GM12878 (cell line): ENCODE measurements at regions not wholly inside any gene's neighbourhood (a gene's known extent, or its start where the extent isn't known, plus 50 kb on each side); places are given as distances from the start of the nearest gene placed in this dataset.

Experiments
- ATAC-seq: fragments of 200-7000 bp; cut with Tn5 transposase; 3 replicates; pipeline ENCODE4 v1.9.1; 2020; ENCODE audit warnings: mild to moderate bottlenecking, moderate library complexity
- BruUV-seq: library from RNA; stranded (reverse); fragments of 400-500 nt; replicated peaks from 2 replicates; lab custom pipeline; 2021; lab: Mats Ljungman, UMichigan
- CTCF ChIA-PET: fragments of 300-600 bp; sonication (Branson Sonifier 250); formaldehyde crosslinking; extraction: SDS; loops from one replicate; lab custom pipeline; 2021; ENCODE audit warnings: inconsistent platforms; lab: Yijun Ruan, JAX
- POLR2A ChIA-PET: fragments of 350-600 bp; formaldehyde crosslinking; extraction: SDS; loops from one replicate; lab custom pipeline; 2021; ENCODE audit warnings: inconsistent platforms; lab: Charles Lee
- RAD21 ChIA-PET: fragments of 300-600 bp; sonication (Branson Sonifier 250); formaldehyde crosslinking; loops from one replicate; lab custom pipeline; 2023; ENCODE audit warnings: antibody characterized with exemption; ENCODE audit not compliant: unreplicated experiment; lab: Charles Lee
- SMC1A ChIA-PET: fragments of 300-600 bp; sonication (Branson Sonifier 250); formaldehyde crosslinking; loops from one replicate; lab custom pipeline; 2023; ENCODE audit not compliant: unreplicated experiment, uncharacterized antibody; lab: Charles Lee
- DNase-seq: peaks from one replicate; pipeline ENCODE4 v3.0.0-alpha.2; 2011; ENCODE audit warnings: low read depth, low spot score
- FAIRE-seq: peaks from 3 replicates; lab custom pipeline; 2011; peaks lifted over from hg19 to GRCh38; lab: Jason Lieb, UNC
- H2AFZ ChIP-seq: 2 replicates; pipeline ENCODE4 v1.6.0; 2011; ENCODE audit warnings: low read depth, low read length, control low read depth; ENCODE audit not compliant: control insufficient read depth
- H3K27ac ChIP-seq: 2 replicates; pipeline ENCODE4 v1.5.1; 2011; ENCODE audit warnings: control low read depth; ENCODE audit not compliant: control insufficient read depth, insufficient read depth
- H3K27me3 ChIP-seq, 2 experiments: replicated peaks in 1 of 2; 2 replicates each; pipeline versions ENCODE4 v1.6.0 to v1.6.1; 2011; ENCODE audit warnings: low read length in 1 of 2; ENCODE audit not compliant: control insufficient read depth in 2 of 2, insufficient read depth in 2 of 2
- H3K36me3 ChIP-seq, 2 experiments: 2 replicates each; pipeline ENCODE4 v1.5.1; 2011; ENCODE audit warnings: low read length in 1 of 2; ENCODE audit not compliant: control insufficient read depth in 2 of 2, insufficient read depth in 2 of 2
- H3K4me1 ChIP-seq: 2 replicates; pipeline ENCODE4 v1.6.1; 2011; ENCODE audit warnings: mild to moderate bottlenecking, low read length, moderate library complexity, mixed read lengths; ENCODE audit not compliant: control insufficient read depth, insufficient read depth
- H3K4me2 ChIP-seq: 2 replicates; pipeline ENCODE4 v1.6.0; 2011; ENCODE audit warnings: control low read depth; ENCODE audit not compliant: control insufficient read depth, insufficient read depth
- H3K4me3 ChIP-seq: fragments of 200-600 bp; sonication (generic); 2 replicates; pipeline ENCODE4 v1.5.1; 2016
- H3K79me2 ChIP-seq: 2 replicates; pipeline ENCODE4 v1.6.0; 2011; ENCODE audit warnings: low read length; ENCODE audit not compliant: control insufficient read depth, insufficient read depth
- H3K9ac ChIP-seq: 2 replicates; pipeline ENCODE4 v1.8.0; 2011; ENCODE audit warnings: low read length, control low read depth, mixed read lengths; ENCODE audit not compliant: control insufficient read depth, insufficient read depth
- H3K9me3 ChIP-seq: replicated peaks from 3 replicates; pipeline ENCODE4 v1.5.1; 2011; ENCODE audit warnings: mild to moderate bottlenecking, low read length; ENCODE audit not compliant: control insufficient read depth, insufficient read depth
- H4K20me1 ChIP-seq: 2 replicates; pipeline ENCODE4 v1.6.0; 2011; ENCODE audit not compliant: control insufficient read depth, insufficient read depth
- BACH1 ChIP-seq: fragments of 450-650 bp; IDR thresholded peaks from 2 replicates; pipeline ENCODE4 v1.6.1; 2017; ENCODE audit warnings: mild to moderate bottlenecking, borderline replicate concordance
- CREM ChIP-seq: IDR thresholded peaks from 2 replicates; pipeline ENCODE4 v1.6.1; 2014; ENCODE audit warnings: antibody characterized with exemption, low read depth
- GABPA ChIP-seq: IDR thresholded peaks from 2 replicates; pipeline ENCODE4 v1.6.1; 2014; ENCODE audit warnings: antibody characterized with exemption, low read depth, mild to moderate bottlenecking, inconsistent platforms
- IKZF2 ChIP-seq, 2 experiments: fragments of 450-650 bp; IDR thresholded peaks; 2 replicates each; pipeline ENCODE4 v1.6.1; 2017; ENCODE audit warnings: mild to moderate bottlenecking in 2 of 2, moderate library complexity in 2 of 2
- MXI1 ChIP-seq: fragments of 150-350 bp; IDR thresholded peaks from 2 replicates; pipeline ENCODE4 v1.6.1; 2011; ENCODE audit warnings: low read depth, mild to moderate bottlenecking, inconsistent platforms, low read length, improper control_type of control experiment
- RB1 ChIP-seq: fragments of 450-650 bp; formaldehyde crosslinking; IDR thresholded peaks from 2 replicates; pipeline ENCODE4 v1.6.1; 2017; ENCODE audit warnings: mild to moderate bottlenecking, borderline replicate concordance
- SREBF2 ChIP-seq: IDR thresholded peaks from 2 replicates; pipeline ENCODE4 v1.6.1; 2012; ENCODE audit warnings: mild to moderate bottlenecking, low read length
- STAT1 ChIP-seq: fragments of 450-650 bp; conservative IDR thresholded peaks from 2 replicates; pipeline ENCODE4 v1.6.1; 2014; ENCODE audit warnings: antibody characterized with exemption, mild to moderate bottlenecking
- YY1 ChIP-seq: IDR thresholded peaks from 2 replicates; pipeline ENCODE4 v1.6.1; 2011; ENCODE audit warnings: low read depth, mild to moderate bottlenecking, low read length
- ZNF207 ChIP-seq: fragments of 450-650 bp; IDR thresholded peaks from 2 replicates; pipeline ENCODE4 v1.6.1; 2014; ENCODE audit warnings: antibody characterized with exemption, mild to moderate bottlenecking, borderline replicate concordance
- ZNF217 ChIP-seq: fragments of 450-650 bp; IDR thresholded peaks from 2 replicates; pipeline ENCODE4 v1.6.1; 2017; ENCODE audit warnings: antibody characterized with exemption, mild to moderate bottlenecking
- ZNF384 ChIP-seq: IDR thresholded peaks from 2 replicates; pipeline ENCODE4 v1.6.1; 2012; ENCODE audit warnings: low read depth, mild to moderate bottlenecking, low read length, improper control_type of control experiment, borderline replicate concordance
- ZNF622 ChIP-seq: fragments of 450-650 bp; IDR thresholded peaks from 2 replicates; pipeline ENCODE4 v1.6.1; 2017; ENCODE audit warnings: mild to moderate bottlenecking, inconsistent platforms
- WGBS: methylation state at CpG from one replicate; pipeline ENCODE4 v1.1.6; 2016; ENCODE audit warnings: low lambda C conversion rate; ENCODE audit not compliant: insufficient replicate concordance, insufficient coverage; ENCODE audit errors: missing lambda C conversion rate; 5-methylcytosine and 5-hydroxymethylcytosine counted together
- in situ Hi-C: fragments of 300-500 bp; cut with MboI; formaldehyde crosslinking; loops from 9 replicates; pipeline ENCODE4 v1.14.3; 2018; ENCODE audit warnings: mixed read lengths
- intact Hi-C: fragments of 100-400 bp; cut with micrococcal nuclease; formaldehyde crosslinking; loops from one replicate; pipeline ENCODE4 v1.14.2; 2022; ENCODE audit not compliant: unreplicated experiment
- TF ChIP-seq, protein P1 (sequence below): IDR thresholded peaks from 2 replicates; pipeline ENCODE4 v1.6.1; 2012; ENCODE audit warnings: low read depth, low read length, improper control_type of control experiment
- TF ChIP-seq, protein P2 (sequence below): fragments of 450-650 bp; IDR thresholded peaks from 2 replicates; pipeline ENCODE4 v1.6.1; 2017; ENCODE audit warnings: mild to moderate bottlenecking, moderate library complexity
- TF ChIP-seq, protein P3 (sequence below): fragments of 450-650 bp; IDR thresholded peaks from 2 replicates; pipeline ENCODE4 v1.6.1; 2017; ENCODE audit warnings: low read depth, mild to moderate bottlenecking, moderate library complexity
- TF ChIP-seq, protein P4 (sequence below): fragments of 450-650 bp; IDR thresholded peaks from 2 replicates; pipeline ENCODE4 v1.6.1; 2017; ENCODE audit warnings: borderline replicate concordance

DNA sequence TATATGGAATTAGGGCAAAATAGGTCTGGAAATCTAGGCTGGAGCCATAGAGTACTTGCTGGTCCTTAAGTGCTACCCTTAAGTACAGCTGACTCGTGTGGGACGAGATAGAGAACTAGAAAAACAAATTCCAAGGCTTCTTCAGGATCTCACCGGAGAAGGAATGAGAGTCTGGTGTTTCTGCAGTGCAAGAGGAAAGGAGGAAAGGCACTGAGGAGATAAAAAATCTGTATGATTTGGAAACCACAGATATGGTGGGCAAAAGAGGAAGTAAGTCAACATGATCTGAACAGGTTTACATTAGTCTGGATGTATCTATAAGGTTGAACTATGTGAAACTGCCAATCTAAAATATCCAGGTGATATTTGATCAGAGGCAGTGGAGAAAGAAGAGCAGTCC is 134.4 kb upstream of the SOX5 start:
- Histone ChIP-seq H3K4me1 (no peaks in the 10 kb centered on the region), H3K36me3 (no peaks in the 10 kb centered on the region), H3K9ac (no peak overlapping the region), H4K20me1 (no peaks in the 10 kb centered on the region), H3K27ac (no peak overlapping the region), H3K9me3 (no peaks in the 10 kb centered on the region), H3K79me2 (no peaks in the 10 kb centered on the region), H3K4me3 (no peak overlapping the region), H2AFZ (no peak overlapping the region), H3K27me3 (no peaks in the 10 kb centered on the region), H3K4me2 (no peak overlapping the region)
- ATAC-seq, result peak; percentile 58
- in situ Hi-C loops, result no loop called here
- 24% methylated on average over 3 of the region's 3 CpGs for WGBS
- no peak for DNase-seq
- BruUV-seq, result no TSS peak
- TF ChIP-seq GABPA (no peak), ZNF622 (no peak), BACH1 (no peak), CREM (no peak), RB1 (no peak), IKZF2 (IDR thresholded peaks at IDR 0.05) (no peak), ZNF207 (no peak), ZNF384 (no peak), YY1 (no peak), MXI1 (no peak), SREBF2 (no peak), ZNF217 (no peak), STAT1 (no peak)
- TF ChIP-seq, protein P1, sequence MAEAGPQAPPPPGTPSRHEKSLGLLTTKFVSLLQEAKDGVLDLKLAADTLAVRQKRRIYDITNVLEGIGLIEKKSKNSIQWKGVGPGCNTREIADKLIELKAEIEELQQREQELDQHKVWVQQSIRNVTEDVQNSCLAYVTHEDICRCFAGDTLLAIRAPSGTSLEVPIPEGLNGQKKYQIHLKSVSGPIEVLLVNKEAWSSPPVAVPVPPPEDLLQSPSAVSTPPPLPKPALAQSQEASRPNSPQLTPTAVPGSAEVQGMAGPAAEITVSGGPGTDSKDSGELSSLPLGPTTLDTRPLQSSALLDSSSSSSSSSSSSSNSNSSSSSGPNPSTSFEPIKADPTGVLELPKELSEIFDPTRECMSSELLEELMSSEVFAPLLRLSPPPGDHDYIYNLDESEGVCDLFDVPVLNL, result no peak
- TF ChIP-seq, protein P2, sequence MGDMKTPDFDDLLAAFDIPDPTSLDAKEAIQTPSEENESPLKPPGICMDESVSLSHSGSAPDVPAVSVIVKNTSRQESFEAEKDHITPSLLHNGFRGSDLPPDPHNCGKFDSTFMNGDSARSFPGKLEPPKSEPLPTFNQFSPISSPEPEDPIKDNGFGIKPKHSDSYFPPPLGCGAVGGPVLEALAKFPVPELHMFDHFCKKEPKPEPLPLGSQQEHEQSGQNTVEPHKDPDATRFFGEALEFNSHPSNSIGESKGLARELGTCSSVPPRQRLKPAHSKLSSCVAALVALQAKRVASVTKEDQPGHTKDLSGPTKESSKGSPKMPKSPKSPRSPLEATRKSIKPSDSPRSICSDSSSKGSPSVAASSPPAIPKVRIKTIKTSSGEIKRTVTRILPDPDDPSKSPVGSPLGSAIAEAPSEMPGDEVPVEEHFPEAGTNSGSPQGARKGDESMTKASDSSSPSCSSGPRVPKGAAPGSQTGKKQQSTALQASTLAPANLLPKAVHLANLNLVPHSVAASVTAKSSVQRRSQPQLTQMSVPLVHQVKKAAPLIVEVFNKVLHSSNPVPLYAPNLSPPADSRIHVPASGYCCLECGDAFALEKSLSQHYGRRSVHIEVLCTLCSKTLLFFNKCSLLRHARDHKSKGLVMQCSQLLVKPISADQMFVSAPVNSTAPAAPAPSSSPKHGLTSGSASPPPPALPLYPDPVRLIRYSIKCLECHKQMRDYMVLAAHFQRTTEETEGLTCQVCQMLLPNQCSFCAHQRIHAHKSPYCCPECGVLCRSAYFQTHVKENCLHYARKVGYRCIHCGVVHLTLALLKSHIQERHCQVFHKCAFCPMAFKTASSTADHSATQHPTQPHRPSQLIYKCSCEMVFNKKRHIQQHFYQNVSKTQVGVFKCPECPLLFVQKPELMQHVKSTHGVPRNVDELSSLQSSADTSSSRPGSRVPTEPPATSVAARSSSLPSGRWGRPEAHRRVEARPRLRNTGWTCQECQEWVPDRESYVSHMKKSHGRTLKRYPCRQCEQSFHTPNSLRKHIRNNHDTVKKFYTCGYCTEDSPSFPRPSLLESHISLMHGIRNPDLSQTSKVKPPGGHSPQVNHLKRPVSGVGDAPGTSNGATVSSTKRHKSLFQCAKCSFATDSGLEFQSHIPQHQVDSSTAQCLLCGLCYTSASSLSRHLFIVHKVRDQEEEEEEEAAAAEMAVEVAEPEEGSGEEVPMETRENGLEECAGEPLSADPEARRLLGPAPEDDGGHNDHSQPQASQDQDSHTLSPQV, result no peak
- TF ChIP-seq, protein P3, sequence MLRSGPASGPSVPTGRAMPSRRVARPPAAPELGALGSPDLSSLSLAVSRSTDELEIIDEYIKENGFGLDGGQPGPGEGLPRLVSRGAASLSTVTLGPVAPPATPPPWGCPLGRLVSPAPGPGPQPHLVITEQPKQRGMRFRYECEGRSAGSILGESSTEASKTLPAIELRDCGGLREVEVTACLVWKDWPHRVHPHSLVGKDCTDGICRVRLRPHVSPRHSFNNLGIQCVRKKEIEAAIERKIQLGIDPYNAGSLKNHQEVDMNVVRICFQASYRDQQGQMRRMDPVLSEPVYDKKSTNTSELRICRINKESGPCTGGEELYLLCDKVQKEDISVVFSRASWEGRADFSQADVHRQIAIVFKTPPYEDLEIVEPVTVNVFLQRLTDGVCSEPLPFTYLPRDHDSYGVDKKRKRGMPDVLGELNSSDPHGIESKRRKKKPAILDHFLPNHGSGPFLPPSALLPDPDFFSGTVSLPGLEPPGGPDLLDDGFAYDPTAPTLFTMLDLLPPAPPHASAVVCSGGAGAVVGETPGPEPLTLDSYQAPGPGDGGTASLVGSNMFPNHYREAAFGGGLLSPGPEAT, result no peak
- TF ChIP-seq, protein P4, sequence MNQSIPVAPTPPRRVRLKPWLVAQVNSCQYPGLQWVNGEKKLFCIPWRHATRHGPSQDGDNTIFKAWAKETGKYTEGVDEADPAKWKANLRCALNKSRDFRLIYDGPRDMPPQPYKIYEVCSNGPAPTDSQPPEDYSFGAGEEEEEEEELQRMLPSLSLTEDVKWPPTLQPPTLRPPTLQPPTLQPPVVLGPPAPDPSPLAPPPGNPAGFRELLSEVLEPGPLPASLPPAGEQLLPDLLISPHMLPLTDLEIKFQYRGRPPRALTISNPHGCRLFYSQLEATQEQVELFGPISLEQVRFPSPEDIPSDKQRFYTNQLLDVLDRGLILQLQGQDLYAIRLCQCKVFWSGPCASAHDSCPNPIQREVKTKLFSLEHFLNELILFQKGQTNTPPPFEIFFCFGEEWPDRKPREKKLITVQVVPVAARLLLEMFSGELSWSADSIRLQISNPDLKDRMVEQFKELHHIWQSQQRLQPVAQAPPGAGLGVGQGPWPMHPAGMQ, result no peak
- intact Hi-C loops, result no loop called here
- ChIA-PET RAD21 (no interaction called here), SMC1A (no interaction called here), CTCF (interaction anchor here (1.2 kb wide), 1 partner anchor 14 kb away, joined by 3 read pairs; no protein-coding TSS in a partner anchor), POLR2A (no interaction called here)
- no peak for FAIRE-seq
